Astrocyte (in vitro differentiated cells and primary cell): ENCODE measurements at regions not wholly inside any gene's neighbourhood (a gene's known extent, or its start where the extent isn't known, plus 50 kb on each side); places are given as distances from the start of the nearest gene placed in this dataset.

Experiments
- DNase-seq: peaks from one replicate; pipeline ENCODE4 v3.0.0-alpha.2; 2010; ENCODE audit warnings: low read depth
- FAIRE-seq: peaks from 2 replicates; lab custom pipeline; 2011; peaks lifted over from hg19 to GRCh38; lab: Jason Lieb, UNC
- H2AFZ ChIP-seq: 2 replicates; pipeline ENCODE4 v1.6.0; 2012; ENCODE audit warnings: low read depth, low read length, inconsistent platforms
- H3K27ac ChIP-seq: 2 replicates; pipeline ENCODE4 v1.5.1; 2011; ENCODE audit warnings: low read depth, low read length, inconsistent platforms
- H3K27me3 ChIP-seq: 2 replicates; pipeline ENCODE4 v1.6.0; 2011; ENCODE audit warnings: low read length, inconsistent platforms; ENCODE audit not compliant: insufficient read depth
- H3K36me3 ChIP-seq: 2 replicates; pipeline ENCODE4 v1.5.1; 2011; ENCODE audit warnings: low read length, inconsistent platforms; ENCODE audit not compliant: insufficient read depth
- H3K4me1 ChIP-seq: 2 replicates; pipeline ENCODE4 v1.5.1; 2011; ENCODE audit warnings: low read length, inconsistent platforms; ENCODE audit not compliant: insufficient read depth
- H3K4me2 ChIP-seq: 2 replicates; pipeline ENCODE4 v1.6.0; 2012; ENCODE audit warnings: low read length, inconsistent platforms
- H3K4me3 ChIP-seq: 2 replicates; pipeline ENCODE4 v1.5.1; 2011; ENCODE audit warnings: low read depth, mild to moderate bottlenecking, low read length, inconsistent platforms; ENCODE audit not compliant: insufficient read depth
- H3K79me2 ChIP-seq: 2 replicates; pipeline ENCODE4 v1.6.0; 2012; ENCODE audit warnings: mild to moderate bottlenecking, low read length, inconsistent platforms; ENCODE audit not compliant: insufficient read depth
- H3K9ac ChIP-seq: 2 replicates; pipeline ENCODE4 v1.6.0; 2012; ENCODE audit warnings: mild to moderate bottlenecking, low read length, inconsistent platforms
- H3K9me3 ChIP-seq: 2 replicates; pipeline ENCODE4 v1.5.1; 2012; ENCODE audit warnings: low read depth, mild to moderate bottlenecking, low read length, inconsistent platforms; ENCODE audit not compliant: insufficient read depth
- H4K20me1 ChIP-seq: 2 replicates; pipeline ENCODE4 v1.6.0; 2012; ENCODE audit warnings: low read length, inconsistent platforms; ENCODE audit not compliant: insufficient read depth
- H3K27ac Mint-ChIP-seq: one replicate; pipeline ENCODE4 v1.8.0; 2021; ENCODE audit warnings: mild to moderate bottlenecking, mixed read lengths; ENCODE audit not compliant: unreplicated experiment
- H3K27me3 Mint-ChIP-seq: one replicate; pipeline ENCODE4 v1.8.0; 2021; ENCODE audit warnings: low read depth, mixed read lengths; ENCODE audit not compliant: unreplicated experiment
- H3K36me3 Mint-ChIP-seq: one replicate; pipeline ENCODE4 v1.8.0; 2021; ENCODE audit warnings: low read depth, mixed read lengths; ENCODE audit not compliant: unreplicated experiment
- H3K4me1 Mint-ChIP-seq: one replicate; pipeline ENCODE4 v1.8.0; 2021; ENCODE audit warnings: low read depth, mixed read lengths; ENCODE audit not compliant: unreplicated experiment
- H3K4me3 Mint-ChIP-seq: one replicate; pipeline ENCODE4 v1.8.0; 2021; ENCODE audit warnings: mild to moderate bottlenecking, moderate library complexity, mixed read lengths; ENCODE audit not compliant: unreplicated experiment
- H3K9me3 Mint-ChIP-seq: one replicate; pipeline ENCODE4 v1.8.0; 2021; ENCODE audit warnings: mild to moderate bottlenecking, mixed read lengths; ENCODE audit not compliant: unreplicated experiment
- EZH2 ChIP-seq: IDR thresholded peaks from 2 replicates; pipeline ENCODE4 v1.6.1; 2012; ENCODE audit warnings: mild to moderate bottlenecking, low read length, inconsistent platforms; ENCODE audit not compliant: insufficient read depth
- TF ChIP-seq, protein P1 (sequence below): IDR thresholded peaks from 2 replicates; pipeline ENCODE4 v1.5.1; 2011; ENCODE audit warnings: low read depth, mild to moderate bottlenecking, inconsistent platforms, low read length, moderate library complexity; ENCODE audit not compliant: insufficient read depth

GRCh38 chr10:131031346-131031745 lies 280.2 kb downstream of the TCERG1L start:
- H3K4me2 ChIP-seq: no peak overlapping the region
- no peaks in the 10 kb centered on the region for H3K4me1 ChIP-seq
- peaks cover 8% of the 10 kb centered on the region for H3K27me3 Mint-ChIP-seq
- TF ChIP-seq EZH2: no peak
- TF ChIP-seq, protein P1, sequence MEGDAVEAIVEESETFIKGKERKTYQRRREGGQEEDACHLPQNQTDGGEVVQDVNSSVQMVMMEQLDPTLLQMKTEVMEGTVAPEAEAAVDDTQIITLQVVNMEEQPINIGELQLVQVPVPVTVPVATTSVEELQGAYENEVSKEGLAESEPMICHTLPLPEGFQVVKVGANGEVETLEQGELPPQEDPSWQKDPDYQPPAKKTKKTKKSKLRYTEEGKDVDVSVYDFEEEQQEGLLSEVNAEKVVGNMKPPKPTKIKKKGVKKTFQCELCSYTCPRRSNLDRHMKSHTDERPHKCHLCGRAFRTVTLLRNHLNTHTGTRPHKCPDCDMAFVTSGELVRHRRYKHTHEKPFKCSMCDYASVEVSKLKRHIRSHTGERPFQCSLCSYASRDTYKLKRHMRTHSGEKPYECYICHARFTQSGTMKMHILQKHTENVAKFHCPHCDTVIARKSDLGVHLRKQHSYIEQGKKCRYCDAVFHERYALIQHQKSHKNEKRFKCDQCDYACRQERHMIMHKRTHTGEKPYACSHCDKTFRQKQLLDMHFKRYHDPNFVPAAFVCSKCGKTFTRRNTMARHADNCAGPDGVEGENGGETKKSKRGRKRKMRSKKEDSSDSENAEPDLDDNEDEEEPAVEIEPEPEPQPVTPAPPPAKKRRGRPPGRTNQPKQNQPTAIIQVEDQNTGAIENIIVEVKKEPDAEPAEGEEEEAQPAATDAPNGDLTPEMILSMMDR: no peak
- H3K36me3 Mint-ChIP-seq: no peaks in the 10 kb centered on the region
- H3K27me3 ChIP-seq: no peaks in the 10 kb centered on the region
- no peak overlapping the region for H3K27ac ChIP-seq
- H3K36me3 ChIP-seq: no peaks in the 10 kb centered on the region
- H3K9me3 Mint-ChIP-seq: peaks cover 9% of the 10 kb centered on the region
- H3K4me1 Mint-ChIP-seq: no peaks in the 10 kb centered on the region
- H3K27ac Mint-ChIP-seq: no peak overlapping the region
- H3K9ac ChIP-seq: no peak overlapping the region
- H3K4me3 ChIP-seq: no peak overlapping the region
- H3K79me2 ChIP-seq: no peaks in the 10 kb centered on the region
- no peaks in the 10 kb centered on the region for H4K20me1 ChIP-seq
- H3K9me3 ChIP-seq: peaks cover 7% of the 10 kb centered on the region
- no peak overlapping the region for H2AFZ ChIP-seq
- DNase-seq (no peak), FAIRE-seq (no peak)
- H3K4me3 Mint-ChIP-seq: no peak overlapping the region

GRCh38 chr10:131032329-131033165 lies 279.0 kb downstream of the TCERG1L start:
- Histone ChIP-seq H3K27ac (no peak overlapping the region), H3K9ac (no peak overlapping the region), H3K36me3 (no peaks in the 10 kb centered on the region), H2AFZ (no peak overlapping the region), H3K79me2 (no peaks in the 10 kb centered on the region), H4K20me1 (no peaks in the 10 kb centered on the region), H3K27me3 (no peaks in the 10 kb centered on the region), H3K4me2 (no peak overlapping the region), H3K4me3 (no peak overlapping the region), H3K4me1 (no peaks in the 10 kb centered on the region), H3K9me3 (peaks cover 7% of the 10 kb centered on the region)
- no peak for FAIRE-seq
- DNase-seq: no peak
- TF ChIP-seq, protein P1: no peak
- no peak for TF ChIP-seq EZH2
- peaks cover 11% of the 10 kb centered on the region for H3K27me3 Mint-ChIP-seq
- H3K27ac Mint-ChIP-seq: no peak overlapping the region
- peaks cover 16% of the 10 kb centered on the region for H3K9me3 Mint-ChIP-seq
- H3K4me3 Mint-ChIP-seq: no peak overlapping the region
- no peaks in the 10 kb centered on the region for H3K4me1 Mint-ChIP-seq
- no peaks in the 10 kb centered on the region for H3K36me3 Mint-ChIP-seq
